GM18505 (cell line): ENCODE measurements at regions not wholly inside any gene's neighbourhood (a gene's known extent, or its start where the extent isn't known, plus 50 kb on each side); places are given as distances from the start of the nearest gene placed in this dataset.

Experiments used
- ATAC-seq: cut with Tn5 transposase; IDR thresholded peaks from one replicate; pipeline ENCODE4 v1.9.1; 2021; ENCODE audit not compliant: unreplicated experiment
- POLR2A ChIP-seq: IDR thresholded peaks from 4 replicates; pipeline ENCODE4 v1.6.1; 2011; ENCODE audit warnings: borderline replicate concordance; ENCODE audit not compliant: insufficient read depth, insufficient read length; ENCODE audit errors: extremely low read depth

DNA sequence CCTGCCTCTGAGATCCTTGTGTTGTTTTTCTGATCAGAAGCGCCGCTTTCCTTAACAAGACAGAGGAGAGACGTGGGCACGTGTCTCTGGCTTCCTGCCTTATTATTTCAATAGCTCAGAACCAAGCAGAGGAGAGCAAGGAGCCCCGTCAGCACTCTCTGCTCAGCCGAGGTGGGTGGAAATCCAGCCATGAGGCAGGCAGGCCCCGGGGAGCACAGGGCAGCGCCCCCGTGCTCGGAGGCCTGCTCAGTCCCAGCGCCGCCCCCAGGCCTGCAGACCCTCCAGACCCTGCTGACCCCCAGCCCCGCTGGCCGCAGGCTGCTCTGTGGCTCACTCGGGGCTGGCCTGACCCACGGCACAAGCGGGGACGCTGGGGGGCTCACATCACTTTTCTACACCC lies 162.8 kb downstream of the BRD1 start:
- no peak for ATAC-seq
- TF ChIP-seq POLR2A: no peak

- no peak for TF ChIP-seq POLR2A
- no peak for ATAC-seq
These were observed 163.2 kb downstream of the BRD1 start for GRCh38 chr22:49664371-49664881.

GRCh38 chr22:49663823-49664222 lies 163.8 kb downstream of the BRD1 start:
- ATAC-seq: no peak
- TF ChIP-seq POLR2A: no peak

- no peak for TF ChIP-seq POLR2A
- no peak for ATAC-seq
These were observed 164.4 kb downstream of the BRD1 start for GRCh38 chr22:49663311-49663711.

DNA sequence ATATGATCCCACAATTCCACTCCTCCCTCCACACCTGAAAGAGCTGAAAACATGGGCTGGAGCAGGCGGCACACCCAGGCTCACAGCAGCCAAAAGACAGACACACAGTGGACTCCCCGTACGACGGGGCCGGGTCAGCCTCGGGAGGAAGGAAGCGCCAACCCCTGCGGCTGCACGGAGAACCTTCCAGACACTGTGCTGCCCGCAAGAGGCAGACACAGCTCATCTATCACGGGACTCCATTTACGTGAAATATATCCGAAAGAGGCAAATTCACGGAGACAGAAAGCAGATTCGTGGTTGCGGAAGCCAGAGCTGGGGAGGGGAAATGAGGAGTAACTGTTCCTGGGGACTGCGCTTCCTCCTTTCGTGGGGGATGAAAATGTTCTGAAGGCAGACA lies 165.0 kb downstream of the BRD1 start:
- no peak for ATAC-seq

GRCh38 chr22:49660794-49661781 lies 166.6 kb downstream of the BRD1 start:
- no peak for TF ChIP-seq POLR2A
- no peak for ATAC-seq

More for the DNA sequence above, 165.0 kb downstream of the BRD1 start:
- TF ChIP-seq POLR2A: no peak

GRCh38 chr22:49660321-49660720 lies 167.4 kb downstream of the BRD1 start:
- no peak for TF ChIP-seq POLR2A
- ATAC-seq: no peak

DNA sequence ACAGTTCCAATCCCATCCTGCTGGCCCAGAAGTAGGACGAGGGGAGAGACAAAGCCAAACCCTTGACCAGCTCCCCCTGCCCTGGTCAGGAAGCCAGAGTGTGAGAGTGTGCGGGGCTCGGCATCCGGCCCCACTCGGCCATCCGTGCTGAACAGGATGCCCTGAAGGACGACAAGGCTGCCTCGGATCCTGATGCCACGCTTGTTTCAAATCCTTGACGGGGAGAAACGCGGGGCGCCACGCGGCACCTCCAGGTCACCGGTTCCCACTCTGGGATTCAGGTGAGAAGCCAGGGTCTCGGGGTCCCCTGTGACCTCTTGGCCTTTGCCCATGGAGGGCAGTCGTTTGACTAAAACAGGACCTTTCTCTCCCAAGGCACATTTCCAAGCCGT lies 167.8 kb downstream of the BRD1 start:
- no peak for TF ChIP-seq POLR2A

GRCh38 chr22:49659281-49659923 lies 168.3 kb downstream of the BRD1 start:
- ATAC-seq: no peak
- TF ChIP-seq POLR2A: no peak

More for the DNA sequence above, 167.8 kb downstream of the BRD1 start:
- no peak for ATAC-seq

DNA sequence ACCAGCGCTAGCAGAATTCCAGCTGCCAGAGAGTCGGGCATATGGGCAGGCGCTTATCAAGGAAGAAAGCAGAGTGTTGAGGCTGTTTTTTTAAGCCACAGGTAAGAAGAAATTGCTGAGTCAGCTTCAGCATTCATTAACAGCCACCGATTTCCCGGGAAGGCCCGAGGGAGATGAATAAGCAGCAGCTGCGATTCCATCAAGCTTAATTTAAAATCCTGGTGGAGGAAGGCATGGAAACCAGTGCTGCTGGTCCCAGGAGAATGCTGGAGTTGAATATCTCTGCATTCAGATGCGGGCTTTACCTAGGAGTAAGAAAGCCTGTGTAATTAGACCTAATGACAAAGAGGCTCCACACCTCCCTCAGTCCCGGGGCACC lies 168.8 kb downstream of the BRD1 start:
- ATAC-seq: no peak

DNA sequence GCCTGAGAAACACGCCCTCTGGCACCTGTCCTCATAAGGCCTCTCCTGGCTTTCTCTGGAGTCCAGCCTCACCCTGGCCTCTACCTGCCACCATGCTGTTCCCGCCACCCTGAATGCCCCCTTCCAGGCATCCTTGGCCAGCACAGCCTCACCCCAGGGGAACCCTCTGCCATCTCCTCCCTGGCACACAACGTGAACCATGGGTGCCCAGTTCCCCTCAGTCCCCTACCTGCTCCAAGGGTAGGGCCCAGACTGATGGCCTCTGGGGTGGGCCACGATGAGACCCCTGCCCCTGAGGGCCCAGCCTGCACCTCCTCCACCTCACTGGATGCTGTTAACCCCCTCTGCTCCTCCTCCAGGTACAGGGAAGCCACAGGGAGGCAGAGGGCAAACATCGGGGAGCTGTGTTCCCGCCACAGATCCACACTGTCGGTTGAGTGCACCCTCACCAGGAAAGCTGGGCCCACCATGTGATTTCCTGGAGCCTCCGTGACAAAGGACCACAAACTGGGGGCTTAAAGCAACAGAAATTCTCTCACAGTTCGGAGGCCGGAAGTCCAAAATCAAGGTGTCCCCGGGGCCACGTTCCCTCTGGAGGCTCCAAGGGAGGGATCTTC lies 169.6 kb downstream of the BRD1 start:
- ATAC-seq: no peak
- no peak for TF ChIP-seq POLR2A

More for the DNA sequence above, 168.8 kb downstream of the BRD1 start:
- TF ChIP-seq POLR2A: no peak

- ATAC-seq: peak; percentile 49
- TF ChIP-seq POLR2A: peak; percentile 62
These were observed 170.2 kb downstream of the BRD1 start for GRCh38 chr22:49657275-49657973.

DNA sequence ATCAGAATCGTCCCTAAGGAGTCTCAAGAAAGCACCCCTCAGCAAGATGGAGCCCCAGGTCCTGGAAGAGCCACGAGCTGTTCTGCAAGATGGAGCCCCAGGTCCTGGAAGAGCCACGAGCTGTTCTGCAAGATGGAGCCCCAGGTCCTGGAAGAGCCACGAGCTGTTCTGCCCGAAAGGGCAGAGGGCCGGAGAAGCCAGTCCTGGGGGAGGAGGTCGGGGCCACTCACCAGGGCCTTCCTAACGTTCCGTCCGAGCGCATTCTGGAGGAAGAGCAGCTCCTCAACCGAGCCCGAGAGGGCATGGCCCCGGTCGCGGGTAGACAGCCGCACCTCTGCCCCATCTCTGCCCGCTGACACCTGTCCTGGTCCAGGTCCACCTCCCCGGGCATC lies 170.8 kb downstream of the BRD1 start:
- peak; percentile 43 for ATAC-seq
